ENCODE measurements at regions not wholly inside any gene's neighbourhood (a gene's known extent, or its start where the extent isn't known, plus 50 kb on each side); places are given as distances from the start of the nearest gene placed in this dataset.

- peak; percentile 46 for DNase-seq (ENCODE audit: low spot score)
Observed at GRCh38 chr13:22235285-22235949, 564.5 kb downstream of the FGF9 start.

- DNase-seq (ENCODE audit: low spot score) = no peak
Observed at GRCh38 chr13:22235950-22236290, 565.0 kb downstream of the FGF9 start.

- no peak for DNase-seq (ENCODE audit: low spot score)
Observed at GRCh38 chr13:22238269-22238668, 567.4 kb downstream of the FGF9 start.

- no peak for DNase-seq (ENCODE audit: low spot score)
Observed at GRCh38 chr13:22240716-22241115, 569.8 kb downstream of the FGF9 start.

GRCh38 chr13:22243469-22244163 is 572.7 kb downstream of the FGF9 start:
- peak; percentile 19 for DNase-seq (ENCODE audit: low spot score)

GRCh38 chr13:22252281-22252830 is 581.5 kb downstream of the FGF9 start:
- no peak for DNase-seq (ENCODE audit: low spot score)

GRCh38 chr13:22253107-22253506 is 582.2 kb downstream of the FGF9 start:
- DNase-seq (ENCODE audit: low spot score) = no peak

GRCh38 chr13:22256111-22256639 is 585.3 kb downstream of the FGF9 start:
- no peak for DNase-seq (ENCODE audit: low spot score)

GRCh38 chr13:22262001-22262885 is 591.4 kb downstream of the FGF9 start:
- no peak for DNase-seq (ENCODE audit: low spot score)

- DNase-seq (ENCODE audit: low spot score) = no peak
Observed at GRCh38 chr13:22263185-22263584, 592.3 kb downstream of the FGF9 start.

- no peak for DNase-seq (ENCODE audit: low spot score)
Observed at GRCh38 chr13:22265563-22265962, 594.7 kb downstream of the FGF9 start.

- DNase-seq (ENCODE audit: low spot score) = no peak
Observed at GRCh38 chr13:22270881-22271280, 600.0 kb downstream of the FGF9 start.

- peak; percentile 12 for DNase-seq (ENCODE audit: low spot score)
Observed at GRCh38 chr13:22271903-22272302, 601.0 kb downstream of the FGF9 start.

- no peak for DNase-seq (ENCODE audit: low spot score)
Observed at GRCh38 chr13:22275393-22275792, 604.5 kb downstream of the FGF9 start.

GRCh38 chr13:22276616-22277015 is 605.7 kb downstream of the FGF9 start:
- DNase-seq (ENCODE audit: low spot score) = no peak

- DNase-seq (ENCODE audit: low spot score) = peak; percentile 8
Observed at GRCh38 chr13:22278336-22278929, 607.6 kb downstream of the FGF9 start.

- no peak for DNase-seq (ENCODE audit: low spot score)
Observed at GRCh38 chr13:22285867-22286266, 615.0 kb downstream of the FGF9 start.

GRCh38 chr13:22286338-22286737 is 615.5 kb downstream of the FGF9 start:
- no peak for DNase-seq (ENCODE audit: low spot score)

- no peak for DNase-seq (ENCODE audit: low spot score)
Observed at GRCh38 chr13:22287343-22287920, 616.6 kb downstream of the FGF9 start.

- DNase-seq (ENCODE audit: low spot score) = no peak
Observed at GRCh38 chr13:22288496-22288895, 617.6 kb downstream of the FGF9 start.

- no peak for DNase-seq (ENCODE audit: low spot score)
Observed at GRCh38 chr13:22289711-22290110, 618.8 kb downstream of the FGF9 start.

GRCh38 chr13:22298530-22298929 is 627.7 kb downstream of the FGF9 start:
- no peak for DNase-seq (ENCODE audit: low spot score)
